ENCODE measurements at regions not wholly inside any gene's neighbourhood (a gene's known extent, or its start where the extent isn't known, plus 50 kb on each side); places are given as distances from the start of the nearest gene placed in this dataset.
A peak's percentile ranks its signal among the peaks of the same experiment; 100 is the strongest.

DNA sequence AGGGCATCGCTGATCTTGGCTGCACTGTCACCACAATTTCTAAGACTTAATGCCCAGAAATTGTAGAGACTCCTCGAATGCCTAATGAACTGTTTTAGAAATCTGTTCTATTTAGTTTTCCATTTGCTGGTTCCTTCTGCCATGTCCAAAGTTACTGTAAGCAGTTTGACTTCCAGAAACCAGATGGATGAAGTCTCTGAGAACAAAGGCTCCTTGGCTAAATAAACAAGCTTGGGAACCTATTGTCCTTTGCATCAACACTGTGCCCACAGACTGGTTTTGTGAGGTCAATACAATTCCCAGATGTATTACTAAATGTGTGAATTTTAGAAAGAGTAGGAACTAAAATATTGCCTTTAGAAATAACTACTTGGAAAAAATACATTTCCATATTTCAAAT is 600.2 kb downstream of the NYAP2 start:
- no peak overlapping the region for H3K4me3 ChIP-seq
- no peak overlapping the region for H3K27ac ChIP-seq (replicated peaks)
- H3K9me3 ChIP-seq (replicated peaks): no peaks in the 10 kb centered on the region
- TF ChIP-seq, protein P1, sequence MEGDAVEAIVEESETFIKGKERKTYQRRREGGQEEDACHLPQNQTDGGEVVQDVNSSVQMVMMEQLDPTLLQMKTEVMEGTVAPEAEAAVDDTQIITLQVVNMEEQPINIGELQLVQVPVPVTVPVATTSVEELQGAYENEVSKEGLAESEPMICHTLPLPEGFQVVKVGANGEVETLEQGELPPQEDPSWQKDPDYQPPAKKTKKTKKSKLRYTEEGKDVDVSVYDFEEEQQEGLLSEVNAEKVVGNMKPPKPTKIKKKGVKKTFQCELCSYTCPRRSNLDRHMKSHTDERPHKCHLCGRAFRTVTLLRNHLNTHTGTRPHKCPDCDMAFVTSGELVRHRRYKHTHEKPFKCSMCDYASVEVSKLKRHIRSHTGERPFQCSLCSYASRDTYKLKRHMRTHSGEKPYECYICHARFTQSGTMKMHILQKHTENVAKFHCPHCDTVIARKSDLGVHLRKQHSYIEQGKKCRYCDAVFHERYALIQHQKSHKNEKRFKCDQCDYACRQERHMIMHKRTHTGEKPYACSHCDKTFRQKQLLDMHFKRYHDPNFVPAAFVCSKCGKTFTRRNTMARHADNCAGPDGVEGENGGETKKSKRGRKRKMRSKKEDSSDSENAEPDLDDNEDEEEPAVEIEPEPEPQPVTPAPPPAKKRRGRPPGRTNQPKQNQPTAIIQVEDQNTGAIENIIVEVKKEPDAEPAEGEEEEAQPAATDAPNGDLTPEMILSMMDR (IDR thresholded peaks at IDR 0.05; ENCODE audit: borderline replicate concordance): no peak
- H3K4me1 ChIP-seq: peaks cover 7% of the 10 kb centered on the region
- no peaks in the 10 kb centered on the region for H3K36me3 ChIP-seq
- DNase-seq: no peak
- intact Hi-C loops (cut with micrococcal nuclease): no loop called here
- no peaks in the 10 kb centered on the region for H3K27me3 ChIP-seq (ENCODE audit: low read depth)

DNA sequence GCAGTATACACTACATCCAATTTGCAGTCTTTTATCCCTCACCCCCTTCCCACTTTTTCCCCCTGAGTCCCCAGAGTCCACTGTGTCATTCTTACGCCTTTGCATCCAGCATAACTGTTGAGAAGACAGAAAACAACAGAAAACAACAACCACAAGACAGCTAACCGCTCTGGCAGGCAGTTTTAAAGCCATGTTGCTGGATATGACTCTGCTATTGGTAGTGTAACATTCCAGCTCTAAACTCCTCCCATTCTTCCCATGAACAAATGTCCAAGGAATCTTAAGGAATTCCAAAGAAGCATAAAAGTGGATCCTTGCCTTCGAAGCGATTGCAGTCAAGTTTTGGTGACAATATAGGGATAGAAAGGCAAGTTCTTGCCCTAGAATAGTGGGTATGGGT is 599.1 kb downstream of the NYAP2 start:
- intact Hi-C loops (cut with micrococcal nuclease): no loop called here
- Histone ChIP-seq H3K4me1 (peaks cover 7% of the 10 kb centered on the region), H3K27ac (replicated peaks) (no peak overlapping the region), H3K27me3 (ENCODE audit: low read depth) (no peaks in the 10 kb centered on the region), H3K4me3 (no peak overlapping the region), H3K36me3 (no peaks in the 10 kb centered on the region), H3K9me3 (replicated peaks) (no peaks in the 10 kb centered on the region)
- DNase-seq: no peak
- TF ChIP-seq, protein P1 (IDR thresholded peaks at IDR 0.05; ENCODE audit: borderline replicate concordance): no peak

DNA sequence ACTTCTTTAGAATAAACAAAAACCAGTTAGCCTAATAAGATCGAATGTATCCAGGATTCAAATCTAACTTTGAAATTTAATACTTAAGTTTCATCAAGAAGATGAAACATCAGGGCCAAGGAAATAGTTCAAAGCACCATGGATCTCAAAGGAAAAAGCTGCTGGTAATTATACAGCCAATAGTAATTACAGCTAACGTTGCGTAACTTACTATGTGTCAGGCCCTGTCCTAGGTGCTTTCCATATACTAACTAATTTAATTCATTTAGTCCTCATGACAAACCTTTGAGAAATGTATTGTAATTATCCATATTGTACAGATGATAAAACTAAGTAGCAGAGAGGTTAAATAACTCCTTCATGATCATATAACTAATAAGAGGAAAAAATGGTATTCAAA is 598.6 kb downstream of the NYAP2 start:
- no peak for DNase-seq
- no peak overlapping the region for H3K27ac ChIP-seq (replicated peaks)

DNA sequence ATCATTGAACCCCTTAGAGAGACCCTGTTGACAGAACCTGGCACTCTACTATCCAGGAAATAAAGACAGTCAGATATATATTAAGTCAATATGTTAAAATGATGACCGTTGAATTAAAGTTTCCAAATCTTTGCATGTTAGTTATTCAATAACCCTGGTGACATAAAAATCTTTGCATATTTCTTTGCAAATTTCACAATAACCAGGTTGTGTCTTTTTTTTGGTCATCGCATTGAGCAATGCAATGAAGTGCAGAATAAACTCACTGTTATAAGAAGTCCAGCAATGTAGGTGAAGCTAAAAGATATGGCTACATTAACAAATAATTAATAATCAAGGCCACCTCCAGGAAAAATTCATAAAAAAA is 596.9 kb downstream of the NYAP2 start:
- Histone ChIP-seq H3K4me3 (no peak overlapping the region), H3K27me3 (ENCODE audit: low read depth) (no peaks in the 10 kb centered on the region), H3K27ac (replicated peaks) (peak overlapping the region; percentile 26), H3K4me1 (no peaks in the 10 kb centered on the region), H3K36me3 (no peaks in the 10 kb centered on the region), H3K9me3 (replicated peaks) (no peaks in the 10 kb centered on the region)
- DNase-seq: no peak
- intact Hi-C loops (cut with micrococcal nuclease): no loop called here
- TF ChIP-seq, protein P1 (IDR thresholded peaks at IDR 0.05; ENCODE audit: borderline replicate concordance): no peak

More for the DNA sequence above, 598.6 kb downstream of the NYAP2 start:
- no peaks in the 10 kb centered on the region for H3K36me3 ChIP-seq
- intact Hi-C loops (cut with micrococcal nuclease): no loop called here
- TF ChIP-seq, protein P1 (IDR thresholded peaks at IDR 0.05; ENCODE audit: borderline replicate concordance): no peak
- H3K27me3 ChIP-seq (ENCODE audit: low read depth): no peaks in the 10 kb centered on the region
- no peaks in the 10 kb centered on the region for H3K9me3 ChIP-seq (replicated peaks)
- H3K4me3 ChIP-seq: no peak overlapping the region
- H3K4me1 ChIP-seq: peaks cover 7% of the 10 kb centered on the region

DNA sequence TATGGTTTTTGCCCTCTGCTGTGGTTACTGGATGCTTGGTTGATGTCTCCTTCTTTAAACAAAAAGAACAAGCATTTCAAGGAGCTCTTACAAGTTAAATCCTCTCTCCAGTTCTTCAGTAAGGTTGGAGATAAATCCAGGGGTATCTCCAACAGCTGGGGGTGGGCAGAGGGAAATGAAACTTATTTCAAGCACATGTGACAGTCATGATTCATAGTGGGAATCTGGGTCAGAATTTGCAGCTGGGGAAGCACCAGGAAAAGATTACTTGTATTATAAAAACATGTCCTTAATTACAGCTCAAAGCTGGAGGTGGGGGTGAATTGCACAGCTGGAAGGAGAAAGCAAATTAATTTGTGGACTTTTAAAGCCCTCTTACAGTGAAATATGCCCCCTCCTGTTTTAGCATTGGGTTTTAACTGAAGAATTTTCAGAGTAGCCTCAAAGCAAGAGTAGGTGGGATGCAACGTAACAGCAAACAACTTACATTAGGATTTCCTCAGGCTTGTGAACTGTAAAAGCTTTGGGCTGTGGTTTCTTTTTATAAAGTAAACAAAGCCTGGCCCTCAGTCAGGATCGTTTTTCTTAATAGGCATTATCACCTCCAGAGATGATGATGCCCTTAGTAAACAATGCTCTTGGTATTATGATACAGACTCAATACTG is 596.4 kb downstream of the NYAP2 start:
- intact Hi-C loops (cut with micrococcal nuclease): no loop called here
- Histone ChIP-seq H3K27ac (replicated peaks) (peak overlapping the region; percentile 26), H3K4me1 (no peaks in the 10 kb centered on the region), H3K27me3 (ENCODE audit: low read depth) (no peaks in the 10 kb centered on the region), H3K9me3 (replicated peaks) (no peaks in the 10 kb centered on the region), H3K36me3 (no peaks in the 10 kb centered on the region), H3K4me3 (no peak overlapping the region)
- TF ChIP-seq, protein P1 (IDR thresholded peaks at IDR 0.05; ENCODE audit: borderline replicate concordance): no peak
- DNase-seq: no peak

All from left ventricle myocardium inferior (tissue), 1 donor.